ENCODE measurements at regions not wholly inside any gene's neighbourhood (a gene's known extent, or its start where the extent isn't known, plus 50 kb on each side); places are given as distances from the start of the nearest gene placed in this dataset.

GRCh38 chr17:33924104-33924503 is 331.0 kb upstream of the CCL2 start:
- in situ Hi-C loops (cut with HindIII; ENCODE audit: low sequenced_read_pairs) = no loop called here

- in situ Hi-C loops (cut with HindIII; ENCODE audit: low sequenced_read_pairs) = no loop called here
Measured at GRCh38 chr17:33925649-33926048, 329.4 kb upstream of the CCL2 start.

GRCh38 chr17:33927732-33928133 is 327.4 kb upstream of the CCL2 start:
- in situ Hi-C loops (cut with HindIII; ENCODE audit: low sequenced_read_pairs) = no loop called here

GRCh38 chr17:33929181-33929724 is 325.8 kb upstream of the CCL2 start:
- in situ Hi-C loops (cut with HindIII; ENCODE audit: low sequenced_read_pairs) = no loop called here

GRCh38 chr17:33931148-33931814 is 323.8 kb upstream of the CCL2 start:
- in situ Hi-C loops (cut with HindIII; ENCODE audit: low sequenced_read_pairs) = loop anchor here (10.0 kb wide), 1 partner anchor 126 kb away; no protein-coding TSS in a partner anchor

- in situ Hi-C loops (cut with HindIII; ENCODE audit: low sequenced_read_pairs) = loop anchor here (10.0 kb wide), 1 partner anchor 128 kb away; no protein-coding TSS in a partner anchor
Measured at GRCh38 chr17:33932996-33933395, 322.1 kb upstream of the CCL2 start.

- in situ Hi-C loops (cut with HindIII; ENCODE audit: low sequenced_read_pairs) = loop anchor here (10.0 kb wide), 1 partner anchor 129 kb away; no protein-coding TSS in a partner anchor
Measured at GRCh38 chr17:33933576-33933975, 321.5 kb upstream of the CCL2 start.

DNA sequence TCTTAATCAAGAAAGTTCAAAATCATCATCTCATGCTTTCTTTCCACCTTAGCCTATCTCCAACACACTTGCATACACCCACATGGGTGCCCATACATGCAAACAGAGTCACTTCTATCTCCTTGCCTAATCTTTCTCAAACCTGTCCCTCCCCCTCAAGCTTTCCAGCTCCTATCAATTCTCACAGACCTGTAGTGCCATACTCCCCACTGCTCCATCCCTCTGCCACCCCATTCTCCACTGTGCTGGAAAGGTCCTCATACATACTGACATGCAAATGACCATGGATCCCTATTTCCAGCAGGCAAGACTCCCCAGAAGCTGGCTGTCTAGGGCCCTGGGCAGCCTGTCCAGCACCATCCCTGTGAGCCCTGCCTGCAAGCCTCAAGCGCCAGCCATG is 320.4 kb upstream of the CCL2 start:
- in situ Hi-C loops (cut with HindIII; ENCODE audit: low sequenced_read_pairs) = loop anchor here (10.0 kb wide), 1 partner anchor 130 kb away; no protein-coding TSS in a partner anchor

DNA sequence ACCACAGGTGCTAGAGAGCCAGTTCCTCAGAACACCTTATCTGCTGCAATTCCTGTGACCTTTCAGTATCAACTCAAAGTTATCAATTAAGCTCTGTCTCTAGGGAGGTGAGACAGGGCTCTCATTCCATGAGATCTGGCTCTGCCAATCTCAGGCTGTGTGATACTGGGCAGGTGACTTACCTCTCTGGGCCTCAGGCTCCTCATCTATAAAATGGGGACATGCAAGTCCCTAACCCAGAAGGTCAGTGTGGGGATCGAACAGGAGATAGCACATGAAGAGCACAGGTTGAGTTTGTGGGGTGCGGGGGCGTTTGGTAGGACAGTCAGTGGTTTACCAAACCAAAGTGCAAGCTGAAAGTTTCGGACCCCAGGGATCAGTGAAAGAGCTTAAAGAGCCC is 319.3 kb upstream of the CCL2 start:
- in situ Hi-C loops (cut with HindIII; ENCODE audit: low sequenced_read_pairs) = loop anchor here (10.0 kb wide), 1 partner anchor 131 kb away; no protein-coding TSS in a partner anchor

DNA sequence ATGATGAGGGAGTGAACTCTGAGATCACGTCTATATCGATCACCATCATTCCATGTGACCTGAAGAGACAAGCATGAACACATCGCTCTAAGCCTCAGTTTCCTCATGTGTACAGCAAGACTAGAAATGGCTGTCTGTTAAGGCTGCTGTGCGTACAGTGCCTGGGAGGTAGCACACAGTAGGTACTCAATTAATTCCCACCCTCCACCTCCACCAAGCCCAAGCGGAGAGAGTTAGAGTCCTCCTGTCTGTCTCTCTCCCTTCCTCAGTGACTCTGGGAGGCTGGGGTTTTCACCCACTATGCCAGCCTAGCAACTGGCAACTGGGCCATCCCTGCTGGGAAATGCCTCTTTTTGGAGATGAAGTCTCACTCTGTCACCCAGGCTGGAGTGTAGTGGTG is 318.3 kb upstream of the CCL2 start:
- in situ Hi-C loops (cut with HindIII; ENCODE audit: low sequenced_read_pairs) = loop anchor here (10.0 kb wide), 1 partner anchor 132 kb away; no protein-coding TSS in a partner anchor

GRCh38 chr17:33939959-33940358 is 315.1 kb upstream of the CCL2 start:
- in situ Hi-C loops (cut with HindIII; ENCODE audit: low sequenced_read_pairs) = loop anchor here (10.0 kb wide), 1 partner anchor 135 kb away; no protein-coding TSS in a partner anchor

GRCh38 chr17:33940769-33941370 is 314.2 kb upstream of the CCL2 start:
- in situ Hi-C loops (cut with HindIII; ENCODE audit: low sequenced_read_pairs) = no loop called here

DNA sequence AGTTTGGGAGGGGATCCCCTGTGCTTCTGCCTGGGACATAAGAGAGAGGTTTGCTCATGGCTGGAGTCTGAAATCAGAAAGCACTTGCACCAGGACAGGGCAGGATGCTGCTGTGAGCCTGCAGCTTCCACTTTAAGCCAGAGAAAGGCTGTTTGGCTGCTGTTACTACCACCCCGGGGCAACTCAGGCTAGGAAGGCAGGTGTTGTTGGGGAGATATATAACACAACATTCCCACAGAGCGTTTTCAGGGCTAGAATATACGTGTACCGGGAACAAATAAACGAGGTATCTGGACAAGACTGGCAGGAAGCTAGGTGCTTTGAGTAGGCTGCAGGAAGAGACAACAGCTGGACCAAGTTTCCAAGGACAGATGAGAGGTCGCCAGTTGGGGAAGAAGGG is 313.3 kb upstream of the CCL2 start:
- in situ Hi-C loops (cut with HindIII; ENCODE audit: low sequenced_read_pairs) = no loop called here

DNA sequence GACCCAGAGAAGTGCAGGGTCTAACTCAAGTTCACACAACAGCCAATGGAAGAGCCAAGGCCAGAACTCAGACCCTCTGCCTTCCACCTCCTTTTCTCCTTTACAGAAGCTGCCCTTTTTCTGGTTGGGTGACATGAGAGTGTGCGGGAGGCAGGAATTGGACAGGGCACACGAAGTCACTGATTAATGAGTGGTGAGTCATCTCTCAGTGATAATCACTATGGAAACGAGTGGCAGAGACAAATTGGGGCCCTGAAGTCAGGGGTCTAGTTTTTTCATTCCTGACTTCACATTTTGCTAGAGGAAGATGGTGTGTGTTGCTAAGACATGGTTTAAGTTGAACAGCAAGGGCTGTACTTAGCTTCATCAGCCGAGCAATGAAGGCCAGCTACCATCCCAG is 312.7 kb upstream of the CCL2 start:
- in situ Hi-C loops (cut with HindIII; ENCODE audit: low sequenced_read_pairs) = no loop called here

DNA sequence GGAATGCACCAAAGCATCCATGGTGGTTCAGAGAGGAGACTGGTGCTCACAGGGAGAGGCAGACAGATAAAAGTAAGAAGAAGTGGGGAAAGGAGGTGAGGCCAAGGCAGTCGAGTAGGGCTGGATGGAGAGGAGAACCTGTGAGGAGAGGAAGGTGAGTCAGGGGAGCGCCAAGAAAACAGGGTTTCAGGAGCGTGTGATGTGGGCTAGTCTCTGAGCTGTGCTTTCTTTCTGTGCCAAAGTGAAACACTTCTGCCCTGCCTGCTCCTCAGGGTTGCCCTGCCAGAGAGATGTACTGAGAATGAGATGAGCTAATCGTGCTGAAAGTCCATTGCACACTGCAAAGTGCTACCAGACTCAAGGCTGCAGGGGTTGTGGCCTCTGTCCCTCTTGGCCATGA is 310.7 kb upstream of the CCL2 start:
- in situ Hi-C loops (cut with HindIII; ENCODE audit: low sequenced_read_pairs) = no loop called here

DNA sequence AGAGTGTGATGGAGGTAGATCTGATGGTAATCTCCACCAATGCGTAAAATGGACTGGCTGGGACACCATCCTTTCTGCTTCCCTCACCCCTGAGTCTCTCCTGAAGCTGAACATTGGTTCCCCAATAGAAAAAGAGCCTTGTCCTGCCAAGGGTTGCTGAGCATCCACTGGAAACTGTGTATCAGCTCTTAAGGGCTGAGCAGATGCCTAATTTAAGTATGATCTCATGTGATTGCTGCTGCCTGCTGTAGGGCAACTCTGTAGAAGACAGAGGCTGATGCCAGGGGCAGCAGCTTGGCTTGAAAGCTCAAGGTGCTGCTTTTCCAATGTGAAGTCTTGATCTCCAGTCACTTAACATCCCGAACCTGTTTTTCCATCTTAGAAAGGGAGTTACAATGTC is 310.3 kb upstream of the CCL2 start:
- in situ Hi-C loops (cut with HindIII; ENCODE audit: low sequenced_read_pairs) = no loop called here

- in situ Hi-C loops (cut with HindIII; ENCODE audit: low sequenced_read_pairs) = no loop called here
Measured at GRCh38 chr17:33945646-33946546, 309.2 kb upstream of the CCL2 start.

- in situ Hi-C loops (cut with HindIII; ENCODE audit: low sequenced_read_pairs) = no loop called here
Measured at GRCh38 chr17:33947762-33948161, 307.3 kb upstream of the CCL2 start.

- in situ Hi-C loops (cut with HindIII; ENCODE audit: low sequenced_read_pairs) = no loop called here
Measured at GRCh38 chr17:33948309-33948708, 306.8 kb upstream of the CCL2 start.

- in situ Hi-C loops (cut with HindIII; ENCODE audit: low sequenced_read_pairs) = no loop called here
Measured at GRCh38 chr17:33949100-33949499, 306.0 kb upstream of the CCL2 start.

- in situ Hi-C loops (cut with HindIII; ENCODE audit: low sequenced_read_pairs) = no loop called here
Measured at GRCh38 chr17:33950061-33950460, 305.0 kb upstream of the CCL2 start.
